GM12878 (cell line): ENCODE measurements at regions not wholly inside any gene's neighbourhood (a gene's known extent, or its start where the extent isn't known, plus 50 kb on each side); places are given as distances from the start of the nearest gene placed in this dataset.

Experiments used
- CHD1 ChIP-seq: IDR thresholded peaks from 2 replicates; pipeline ENCODE4 v1.6.1; 2012; ENCODE audit warnings: low read depth, low read length, improper control_type of control experiment
- EP300 ChIP-seq, 2 experiments: fragments of 150-350 bp in 1 of 2; IDR thresholded peaks; 2 replicates each; pipeline ENCODE4 v1.6.1; 2011 to 2012; ENCODE audit warnings: low read depth in 2 of 2, low read length in 2 of 2, borderline replicate concordance in 1 of 2, improper control_type of control experiment in 1 of 2, inconsistent platforms in 1 of 2; ENCODE audit not compliant: control insufficient read depth in 1 of 2
- EZH2 ChIP-seq: IDR thresholded peaks from 2 replicates; pipeline ENCODE4 v1.6.1; 2012; ENCODE audit warnings: low read depth, mild to moderate bottlenecking, control low read depth, inconsistent platforms, low read length, borderline replicate concordance; ENCODE audit not compliant: control insufficient read depth
- GABPA ChIP-seq: IDR thresholded peaks from 2 replicates; pipeline ENCODE4 v1.6.1; 2014; ENCODE audit warnings: antibody characterized with exemption, low read depth, mild to moderate bottlenecking, inconsistent platforms
- IKZF1 ChIP-seq: fragments of 450-650 bp; conservative IDR thresholded peaks from 2 replicates; pipeline ENCODE4 v1.6.1; 2017; ENCODE audit warnings: antibody characterized with exemption, mild to moderate bottlenecking
- LARP7 ChIP-seq: fragments of 450-650 bp; IDR thresholded peaks from 2 replicates; pipeline ENCODE4 v1.6.1; 2017; ENCODE audit warnings: mild to moderate bottlenecking
- NFYB ChIP-seq: IDR thresholded peaks from 2 replicates; pipeline ENCODE4 v1.6.1; 2011; ENCODE audit warnings: low read depth, mild to moderate bottlenecking, low read length, improper control_type of control experiment, moderate library complexity; ENCODE audit not compliant: insufficient read depth
- RAD21 ChIP-seq: IDR thresholded peaks from 2 replicates; pipeline ENCODE4 v1.6.1; 2011; ENCODE audit warnings: mild to moderate bottlenecking, low read depth, low read length, moderate library complexity; ENCODE audit not compliant: insufficient read depth
- SP1 ChIP-seq: IDR thresholded peaks from one replicate; pipeline ENCODE4 v1.6.1; 2011; ENCODE audit warnings: low read depth, low read length
- SREBF2 ChIP-seq: IDR thresholded peaks from 2 replicates; pipeline ENCODE4 v1.6.1; 2012; ENCODE audit warnings: mild to moderate bottlenecking, low read length
- ZNF217 ChIP-seq: fragments of 450-650 bp; IDR thresholded peaks from 2 replicates; pipeline ENCODE4 v1.6.1; 2017; ENCODE audit warnings: antibody characterized with exemption, mild to moderate bottlenecking
- ZSCAN29 ChIP-seq: fragments of 450-650 bp; IDR thresholded peaks from 2 replicates; pipeline ENCODE4 v1.6.1; 2017; ENCODE audit warnings: mild to moderate bottlenecking, moderate library complexity
- TF ChIP-seq, protein P1 (sequence below): fragments of 450-650 bp; IDR thresholded peaks from 2 replicates; pipeline ENCODE4 v1.6.1; 2014; ENCODE audit warnings: mild to moderate bottlenecking
- TF ChIP-seq, protein P2 (sequence below), 3 experiments: IDR thresholded peaks in 2 of 3; conservative IDR thresholded peaks in 1 of 3; 2 replicates each; pipeline ENCODE4 v1.5.1; 2011; ENCODE audit warnings: low read depth in 3 of 3, low read length in 3 of 3, mild to moderate bottlenecking in 3 of 3, control low read depth in 2 of 3, moderate library complexity in 2 of 3, inconsistent platforms in 1 of 3, mixed read lengths in 1 of 3; ENCODE audit not compliant: control insufficient read depth in 2 of 3, insufficient read depth in 1 of 3; ENCODE audit errors: extremely low read depth in 1 of 3

- TF ChIP-seq CHD1, result no peak
- no peak for TF ChIP-seq IKZF1
- TF ChIP-seq, protein P1, sequence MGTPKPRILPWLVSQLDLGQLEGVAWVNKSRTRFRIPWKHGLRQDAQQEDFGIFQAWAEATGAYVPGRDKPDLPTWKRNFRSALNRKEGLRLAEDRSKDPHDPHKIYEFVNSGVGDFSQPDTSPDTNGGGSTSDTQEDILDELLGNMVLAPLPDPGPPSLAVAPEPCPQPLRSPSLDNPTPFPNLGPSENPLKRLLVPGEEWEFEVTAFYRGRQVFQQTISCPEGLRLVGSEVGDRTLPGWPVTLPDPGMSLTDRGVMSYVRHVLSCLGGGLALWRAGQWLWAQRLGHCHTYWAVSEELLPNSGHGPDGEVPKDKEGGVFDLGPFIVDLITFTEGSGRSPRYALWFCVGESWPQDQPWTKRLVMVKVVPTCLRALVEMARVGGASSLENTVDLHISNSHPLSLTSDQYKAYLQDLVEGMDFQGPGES, result no peak
- TF ChIP-seq, protein P2, sequence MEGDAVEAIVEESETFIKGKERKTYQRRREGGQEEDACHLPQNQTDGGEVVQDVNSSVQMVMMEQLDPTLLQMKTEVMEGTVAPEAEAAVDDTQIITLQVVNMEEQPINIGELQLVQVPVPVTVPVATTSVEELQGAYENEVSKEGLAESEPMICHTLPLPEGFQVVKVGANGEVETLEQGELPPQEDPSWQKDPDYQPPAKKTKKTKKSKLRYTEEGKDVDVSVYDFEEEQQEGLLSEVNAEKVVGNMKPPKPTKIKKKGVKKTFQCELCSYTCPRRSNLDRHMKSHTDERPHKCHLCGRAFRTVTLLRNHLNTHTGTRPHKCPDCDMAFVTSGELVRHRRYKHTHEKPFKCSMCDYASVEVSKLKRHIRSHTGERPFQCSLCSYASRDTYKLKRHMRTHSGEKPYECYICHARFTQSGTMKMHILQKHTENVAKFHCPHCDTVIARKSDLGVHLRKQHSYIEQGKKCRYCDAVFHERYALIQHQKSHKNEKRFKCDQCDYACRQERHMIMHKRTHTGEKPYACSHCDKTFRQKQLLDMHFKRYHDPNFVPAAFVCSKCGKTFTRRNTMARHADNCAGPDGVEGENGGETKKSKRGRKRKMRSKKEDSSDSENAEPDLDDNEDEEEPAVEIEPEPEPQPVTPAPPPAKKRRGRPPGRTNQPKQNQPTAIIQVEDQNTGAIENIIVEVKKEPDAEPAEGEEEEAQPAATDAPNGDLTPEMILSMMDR (IDR thresholded peaks at IDR 0.05 in 2 of 3, conservative IDR thresholded peaks at IDR 0.05 in 1 of 3; ENCODE audit: control insufficient read depth in 2 of 3, extremely low read depth in 1 of 3, insufficient read depth in 1 of 3, low read depth in 3 of 3, low read length in 3 of 3), result no peak
- TF ChIP-seq GABPA, result no peak
- TF ChIP-seq SREBF2, result no peak
- TF ChIP-seq ZNF217, result no peak
- no peak for TF ChIP-seq RAD21
- TF ChIP-seq LARP7, result no peak
- no peak for TF ChIP-seq NFYB
- no peak for TF ChIP-seq SP1
- TF ChIP-seq EZH2, result no peak
- TF ChIP-seq ZSCAN29, result no peak
- TF ChIP-seq EP300 (IDR thresholded peaks at IDR 0.05; ENCODE audit: borderline replicate concordance in 1 of 2, control insufficient read depth in 1 of 2, low read depth in 2 of 2, low read length in 2 of 2), result no peak
Observed at GRCh38 chr2:16261071-16261470, 320.7 kb downstream of the MYCN start.
